IPS-20b (cell line): ENCODE measurements at regions not wholly inside any gene's neighbourhood (a gene's known extent, or its start where the extent isn't known, plus 50 kb on each side); places are given as distances from the start of the nearest gene placed in this dataset.

Experiments
- H3K27ac ChIP-seq: one replicate; pipeline ENCODE4 v1.5.1; 2013; ENCODE audit warnings: low read length
- H3K27me3 ChIP-seq: 2 replicates; pipeline ENCODE4 v1.6.1; 2013; ENCODE audit warnings: mild to moderate bottlenecking, low read length, inconsistent platforms; ENCODE audit not compliant: insufficient read depth
- H3K36me3 ChIP-seq: 2 replicates; pipeline ENCODE4 v1.6.1; 2013; ENCODE audit warnings: low read depth, mild to moderate bottlenecking, inconsistent platforms, low read length, moderate library complexity; ENCODE audit not compliant: insufficient read depth
- H3K4me1 ChIP-seq: 2 replicates; pipeline ENCODE4 v1.6.1; 2013; ENCODE audit warnings: mild to moderate bottlenecking, control low read depth, inconsistent platforms, low read length, moderate library complexity; ENCODE audit not compliant: insufficient read depth
- H3K4me3 ChIP-seq: 2 replicates; pipeline ENCODE4 v1.5.1; 2013; ENCODE audit warnings: mild to moderate bottlenecking, low read length, inconsistent platforms
- H3K9ac ChIP-seq: 2 replicates; pipeline ENCODE4 v1.6.1; 2013; ENCODE audit warnings: low read depth, mild to moderate bottlenecking, inconsistent platforms, low read length, moderate library complexity
- H3K9me3 ChIP-seq: 2 replicates; pipeline ENCODE4 v1.6.1; 2013; ENCODE audit warnings: mild to moderate bottlenecking, low read depth, low read length, inconsistent platforms; ENCODE audit not compliant: insufficient read depth

- Histone ChIP-seq H3K9me3 (no peaks in the 10 kb centered on the region), H3K4me1 (no peaks in the 10 kb centered on the region), H3K9ac (no peak overlapping the region), H3K36me3 (no peaks in the 10 kb centered on the region), H3K27me3 (no peaks in the 10 kb centered on the region), H3K27ac (no peak overlapping the region), H3K4me3 (no peak overlapping the region)
Observed at GRCh38 chr2:60064687-60065389, 488.6 kb downstream of the BCL11A start.

GRCh38 chr2:60058781-60059180 lies 494.7 kb downstream of the BCL11A start:
- no peak overlapping the region for H3K9ac ChIP-seq
- no peak overlapping the region for H3K4me3 ChIP-seq
- no peaks in the 10 kb centered on the region for H3K27me3 ChIP-seq
- no peak overlapping the region for H3K27ac ChIP-seq
- no peaks in the 10 kb centered on the region for H3K36me3 ChIP-seq
- peaks cover 4% of the 10 kb centered on the region; the same call in 1 of the 2 replicates for H3K4me1 ChIP-seq
- no peaks in the 10 kb centered on the region for H3K9me3 ChIP-seq

DNA sequence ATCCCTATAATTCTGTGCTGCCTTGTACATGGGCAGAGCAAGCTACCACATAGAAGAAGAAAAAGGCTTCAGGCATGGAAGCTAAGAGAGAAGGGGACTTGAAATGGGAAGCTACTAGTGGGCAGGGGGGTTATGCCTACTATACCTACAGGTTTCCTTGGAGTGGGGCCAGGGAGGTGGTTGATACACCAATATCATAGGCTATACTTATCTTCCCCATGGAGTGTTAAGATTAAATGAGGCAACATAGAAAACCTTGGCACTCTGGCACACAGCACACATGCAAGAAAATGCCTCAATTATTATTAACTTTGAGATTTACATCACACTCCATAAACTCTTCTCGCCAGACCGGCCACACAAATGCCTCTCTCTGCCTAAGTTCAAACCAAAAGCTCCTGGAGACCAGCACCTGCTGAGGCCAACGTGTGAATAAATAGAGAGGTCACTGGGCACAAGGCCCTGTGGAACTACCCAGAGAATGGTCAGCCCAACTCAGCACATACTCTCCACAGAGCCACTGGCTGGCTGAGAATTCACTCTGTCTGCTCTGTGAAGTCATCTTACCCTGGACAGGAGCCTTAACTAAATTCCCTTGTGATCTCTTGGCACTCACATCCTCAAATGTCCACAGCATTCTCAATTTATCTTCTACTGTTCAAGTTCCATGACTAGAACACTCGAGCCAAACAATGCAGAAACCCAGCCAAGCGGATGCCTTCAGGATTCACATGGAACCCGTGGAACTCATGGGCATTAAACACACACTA lies 498.7 kb downstream of the BCL11A start:
- peaks cover 14% of the 10 kb centered on the region; the same call in 1 of the 2 replicates for H3K4me1 ChIP-seq
- no peaks in the 10 kb centered on the region for H3K36me3 ChIP-seq
- H3K27me3 ChIP-seq: no peaks in the 10 kb centered on the region
- no peaks in the 10 kb centered on the region for H3K9me3 ChIP-seq
- no peak overlapping the region for H3K9ac ChIP-seq
- H3K27ac ChIP-seq: no peak overlapping the region
- no peak overlapping the region for H3K4me3 ChIP-seq

- H3K27ac ChIP-seq: no peak overlapping the region
- no peaks in the 10 kb centered on the region for H3K27me3 ChIP-seq
- no peak overlapping the region for H3K4me3 ChIP-seq
- H3K4me1 ChIP-seq: peaks cover 14% of the 10 kb centered on the region; the same call in 1 of the 2 replicates
- H3K9me3 ChIP-seq: no peaks in the 10 kb centered on the region
- no peak overlapping the region for H3K9ac ChIP-seq
- no peaks in the 10 kb centered on the region for H3K36me3 ChIP-seq
Observed at GRCh38 chr2:60053791-60054190, 499.7 kb downstream of the BCL11A start.

DNA sequence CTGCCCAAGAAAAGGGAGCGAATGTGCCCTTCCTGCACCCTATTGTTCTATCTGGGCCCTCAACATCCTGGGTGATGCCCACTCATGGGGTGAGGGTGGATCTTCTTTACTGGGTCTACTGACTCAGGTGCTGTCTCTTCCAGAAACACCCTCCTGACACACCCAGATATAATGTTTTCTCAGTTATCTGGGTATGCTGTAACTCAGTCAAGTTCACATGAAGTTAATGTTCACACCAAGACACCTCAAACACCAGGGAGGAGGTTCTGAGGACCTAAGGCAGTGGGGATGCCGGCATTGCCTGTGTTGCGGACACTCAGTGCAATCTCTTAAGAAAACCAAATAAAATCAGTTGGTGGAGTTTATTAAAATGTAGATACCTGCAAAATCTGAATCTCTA lies 500.9 kb downstream of the BCL11A start:
- H3K4me3 ChIP-seq: no peak overlapping the region
- H3K9ac ChIP-seq: no peak overlapping the region
- H3K27ac ChIP-seq: no peak overlapping the region
- H3K36me3 ChIP-seq: no peaks in the 10 kb centered on the region
- H3K9me3 ChIP-seq: no peaks in the 10 kb centered on the region
- H3K4me1 ChIP-seq: peaks cover 14% of the 10 kb centered on the region; the same call in 1 of the 2 replicates
- H3K27me3 ChIP-seq: no peaks in the 10 kb centered on the region

- Histone ChIP-seq H3K4me1 (peaks cover 14% of the 10 kb centered on the region; the same call in 1 of the 2 replicates), H3K27ac (no peak overlapping the region), H3K4me3 (no peak overlapping the region), H3K27me3 (no peaks in the 10 kb centered on the region), H3K9me3 (no peaks in the 10 kb centered on the region), H3K36me3 (no peaks in the 10 kb centered on the region), H3K9ac (no peak overlapping the region)
Observed at GRCh38 chr2:60051991-60052390, 501.5 kb downstream of the BCL11A start.

DNA sequence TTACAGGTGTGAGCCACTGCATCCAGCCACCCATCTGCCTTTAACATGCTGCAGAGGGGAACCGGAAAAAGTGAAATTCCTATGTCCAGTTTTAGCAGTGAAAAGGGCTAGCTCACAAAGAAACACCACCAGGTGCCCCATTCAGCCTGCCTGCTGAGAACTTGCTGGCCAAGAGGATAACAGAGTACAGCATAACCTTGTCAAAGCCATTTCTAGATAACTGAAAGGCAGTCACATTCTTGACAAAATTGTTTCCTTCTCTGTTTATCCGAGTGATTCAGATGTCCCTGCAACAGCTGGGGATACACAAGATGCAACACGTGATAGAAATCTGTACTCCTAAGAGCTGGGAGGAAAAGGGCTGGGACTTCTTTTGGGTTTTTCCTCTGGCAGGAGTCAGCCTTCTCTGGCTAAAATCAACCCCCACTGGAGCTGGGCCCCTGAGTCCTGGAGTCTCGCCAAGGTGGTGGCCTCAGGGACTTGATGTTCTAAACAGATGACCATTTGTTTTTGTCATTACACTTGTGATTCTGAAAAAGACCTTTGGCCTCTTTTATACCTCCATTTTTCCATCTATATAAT lies 505.4 kb downstream of the BCL11A start:
- no peaks in the 10 kb centered on the region for H3K9me3 ChIP-seq

GRCh38 chr2:60047347-60047746 lies 506.1 kb downstream of the BCL11A start:
- H3K4me1 ChIP-seq: peaks cover 5% of the 10 kb centered on the region; the same call in 1 of the 2 replicates
- no peak overlapping the region for H3K27ac ChIP-seq
- H3K36me3 ChIP-seq: no peaks in the 10 kb centered on the region
- no peak overlapping the region for H3K9ac ChIP-seq
- no peaks in the 10 kb centered on the region for H3K27me3 ChIP-seq
- H3K4me3 ChIP-seq: no peak overlapping the region
- no peaks in the 10 kb centered on the region for H3K9me3 ChIP-seq

More for the DNA sequence above, 505.4 kb downstream of the BCL11A start:
- Histone ChIP-seq H3K4me1 (peaks cover 8% of the 10 kb centered on the region; the same call in 1 of the 2 replicates), H3K4me3 (no peak overlapping the region), H3K27ac (no peak overlapping the region), H3K36me3 (no peaks in the 10 kb centered on the region), H3K9ac (no peak overlapping the region), H3K27me3 (no peaks in the 10 kb centered on the region)

DNA sequence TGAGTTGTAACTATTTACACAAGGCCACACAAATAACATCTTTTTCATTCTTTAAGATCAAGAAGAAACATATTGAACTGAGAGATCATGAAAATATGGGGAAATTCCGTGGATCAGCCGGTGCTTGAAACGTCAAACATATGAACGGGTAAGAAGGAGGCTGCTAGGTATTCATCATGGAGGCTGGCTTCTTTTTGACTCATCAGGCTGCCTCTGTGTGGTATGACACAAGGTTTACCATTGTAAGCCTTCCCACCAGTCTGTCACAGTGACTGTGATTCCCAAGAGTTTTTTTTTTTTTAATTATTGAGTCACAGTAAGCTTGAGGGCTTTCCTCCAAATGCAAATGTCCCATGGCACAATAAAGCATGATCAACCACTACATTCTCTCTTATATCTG lies 506.9 kb downstream of the BCL11A start:
- Histone ChIP-seq H3K4me1 (no peaks in the 10 kb centered on the region), H3K27me3 (no peaks in the 10 kb centered on the region), H3K9me3 (no peaks in the 10 kb centered on the region), H3K9ac (no peak overlapping the region), H3K27ac (no peak overlapping the region), H3K4me3 (no peak overlapping the region), H3K36me3 (no peaks in the 10 kb centered on the region)

DNA sequence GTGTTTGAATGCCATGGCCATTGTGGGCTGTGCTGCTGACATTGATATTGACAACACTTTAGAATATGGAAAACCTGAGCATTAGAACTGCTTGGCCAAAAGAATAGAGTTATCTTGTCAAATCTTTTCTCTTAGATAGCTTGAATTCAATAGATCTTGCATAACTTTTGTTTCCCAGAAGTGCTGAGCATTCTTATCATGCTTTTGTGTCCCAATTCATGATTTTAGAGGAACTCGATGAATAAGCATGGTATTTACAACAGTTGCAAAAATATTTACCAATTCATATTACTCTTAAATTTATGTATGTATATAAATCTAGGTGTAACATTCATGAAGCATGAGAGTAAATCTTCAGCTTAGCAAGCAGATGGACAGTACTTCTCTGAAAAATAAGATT lies 508.0 kb downstream of the BCL11A start:
- Histone ChIP-seq H3K27ac (no peak overlapping the region), H3K9me3 (no peaks in the 10 kb centered on the region), H3K4me1 (no peaks in the 10 kb centered on the region), H3K27me3 (no peaks in the 10 kb centered on the region), H3K36me3 (no peaks in the 10 kb centered on the region), H3K9ac (no peak overlapping the region), H3K4me3 (no peak overlapping the region)

DNA sequence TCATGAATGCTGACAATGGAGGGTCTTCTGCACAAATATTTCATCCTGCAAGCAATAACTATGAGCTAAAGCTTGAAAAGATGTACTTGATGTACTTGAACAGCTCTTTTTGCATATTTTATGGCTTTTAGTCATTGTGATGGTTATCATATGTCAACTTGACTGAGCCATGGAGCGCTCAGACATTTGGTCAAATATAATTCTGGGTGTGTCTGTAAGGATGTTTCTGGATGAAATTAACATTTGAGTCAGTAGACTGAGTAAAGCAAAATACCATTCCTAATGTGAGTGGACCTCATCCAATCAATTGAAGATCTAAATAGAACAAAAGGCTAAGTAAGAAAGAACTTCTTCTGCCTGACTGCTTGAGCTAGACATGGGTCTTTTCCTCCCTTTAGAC lies 509.0 kb downstream of the BCL11A start:
- H3K4me3 ChIP-seq: no peak overlapping the region

GRCh38 chr2:60042023-60042422 lies 511.4 kb downstream of the BCL11A start:
- Histone ChIP-seq H3K27ac (no peak overlapping the region), H3K27me3 (no peaks in the 10 kb centered on the region), H3K4me1 (no peaks in the 10 kb centered on the region), H3K9me3 (no peaks in the 10 kb centered on the region), H3K4me3 (no peak overlapping the region), H3K36me3 (no peaks in the 10 kb centered on the region), H3K9ac (no peak overlapping the region)

More for the DNA sequence above, 509.0 kb downstream of the BCL11A start:
- H3K9me3 ChIP-seq: no peaks in the 10 kb centered on the region
- H3K36me3 ChIP-seq: no peaks in the 10 kb centered on the region
- H3K9ac ChIP-seq: no peak overlapping the region
- no peak overlapping the region for H3K27ac ChIP-seq
- no peaks in the 10 kb centered on the region for H3K27me3 ChIP-seq
- H3K4me1 ChIP-seq: no peaks in the 10 kb centered on the region
